HG03135 (cell line): ENCODE measurements at regions not wholly inside any gene's neighbourhood (a gene's known extent, or its start where the extent isn't known, plus 50 kb on each side); places are given as distances from the start of the nearest gene placed in this dataset.

ENCODE experiments used
- ATAC-seq: cut with Tn5 transposase; IDR thresholded peaks from one replicate; pipeline ENCODE4 v1.9.1; 2021; ENCODE audit warnings: mild to moderate bottlenecking, moderate library complexity; ENCODE audit not compliant: unreplicated experiment

GRCh38 chr9:84447305-84447704 is 106.7 kb upstream of the SLC28A3 start:
- no peak for ATAC-seq

GRCh38 chr9:84450029-84450428 is 109.5 kb upstream of the SLC28A3 start:
- no peak for ATAC-seq

- ATAC-seq = no peak
These were observed 116.0 kb upstream of the SLC28A3 start for GRCh38 chr9:84456527-84456926.

- ATAC-seq = no peak
These were observed 120.1 kb upstream of the SLC28A3 start for GRCh38 chr9:84460695-84461094.

GRCh38 chr9:84463272-84463671 is 122.7 kb upstream of the SLC28A3 start:
- no peak for ATAC-seq

- no peak for ATAC-seq
These were observed 126.2 kb upstream of the SLC28A3 start for GRCh38 chr9:84466580-84467285.

- ATAC-seq = no peak
These were observed 131.3 kb upstream of the SLC28A3 start for GRCh38 chr9:84471816-84472215.

GRCh38 chr9:84478996-84479395 is 138.4 kb upstream of the SLC28A3 start:
- ATAC-seq = no peak

GRCh38 chr9:84480071-84480470 is 139.5 kb upstream of the SLC28A3 start:
- no peak for ATAC-seq

GRCh38 chr9:84481231-84481630 is 140.7 kb upstream of the SLC28A3 start:
- ATAC-seq = no peak

- ATAC-seq = no peak
These were observed 141.2 kb upstream of the SLC28A3 start for GRCh38 chr9:84481636-84482218.

- ATAC-seq = no peak
These were observed 142.0 kb upstream of the SLC28A3 start for GRCh38 chr9:84482607-84483006.

- no peak for ATAC-seq
These were observed 143.6 kb upstream of the SLC28A3 start for GRCh38 chr9:84484172-84484571.

- ATAC-seq = no peak
These were observed 145.0 kb upstream of the SLC28A3 start for GRCh38 chr9:84485539-84485938.

GRCh38 chr9:84486663-84487062 is 146.1 kb upstream of the SLC28A3 start:
- ATAC-seq = no peak

GRCh38 chr9:84490206-84490841 is 149.8 kb upstream of the SLC28A3 start:
- no peak for ATAC-seq

GRCh38 chr9:84490842-84491325 is 150.3 kb upstream of the SLC28A3 start:
- no peak for ATAC-seq

GRCh38 chr9:84492366-84493159 is 152.0 kb upstream of the SLC28A3 start:
- ATAC-seq = no peak

GRCh38 chr9:84493284-84493947 is 152.9 kb upstream of the SLC28A3 start:
- no peak for ATAC-seq

- ATAC-seq = peak; percentile 98
These were observed 159.5 kb upstream of the SLC28A3 start for GRCh38 chr9:84499969-84500582.
